Upper lobe of right lung (tissue), 1 donor: ENCODE measurements at regions not wholly inside any gene's neighbourhood (a gene's known extent, or its start where the extent isn't known, plus 50 kb on each side); places are given as distances from the start of the nearest gene placed in this dataset.
A peak's percentile ranks its signal among the peaks of the same experiment; 100 is the strongest.

Experiments used
- ATAC-seq: fragments of 200-7000 bp; cut with Tn5 transposase; one replicate; pipeline ENCODE4 v1.9.1; 2020; ENCODE audit warnings: mild to moderate bottlenecking, moderate library complexity
- DNase-seq: peaks from one replicate; pipeline ENCODE4 v3.0.0-alpha.2; 2020
- H3K27ac ChIP-seq: fragments of 200-600 bp; one replicate; pipeline ENCODE4 v1.8.0; 2022
- H3K27me3 ChIP-seq: fragments of 200-600 bp; one replicate; pipeline ENCODE4 v1.8.0; 2022; ENCODE audit warnings: mild to moderate bottlenecking
- H3K36me3 ChIP-seq: fragments of 200-600 bp; one replicate; pipeline ENCODE4 v1.8.0; 2022
- H3K4me1 ChIP-seq: fragments of 200-600 bp; one replicate; pipeline ENCODE4 v1.8.0; 2022
- H3K4me3 ChIP-seq: fragments of 200-600 bp; one replicate; pipeline ENCODE4 v1.8.0; 2022; ENCODE audit warnings: mild to moderate bottlenecking
- H3K9me3 ChIP-seq: fragments of 200-600 bp; one replicate; pipeline ENCODE4 v1.8.0; 2022
- intact Hi-C: fragments of 100-400 bp; cut with DNase I; formaldehyde crosslinking; loops from one replicate; pipeline ENCODE4 v1.11.0; 2022
- TF ChIP-seq, protein P1 (sequence below): fragments of 200-600 bp; IDR thresholded peaks from one replicate; pipeline ENCODE4 v1.8.0; 2022; ENCODE audit warnings: antibody characterized with exemption
- donor health status: DM: no; HTN: yes; CAD: no; lungs with severe emphysema.

DNA sequence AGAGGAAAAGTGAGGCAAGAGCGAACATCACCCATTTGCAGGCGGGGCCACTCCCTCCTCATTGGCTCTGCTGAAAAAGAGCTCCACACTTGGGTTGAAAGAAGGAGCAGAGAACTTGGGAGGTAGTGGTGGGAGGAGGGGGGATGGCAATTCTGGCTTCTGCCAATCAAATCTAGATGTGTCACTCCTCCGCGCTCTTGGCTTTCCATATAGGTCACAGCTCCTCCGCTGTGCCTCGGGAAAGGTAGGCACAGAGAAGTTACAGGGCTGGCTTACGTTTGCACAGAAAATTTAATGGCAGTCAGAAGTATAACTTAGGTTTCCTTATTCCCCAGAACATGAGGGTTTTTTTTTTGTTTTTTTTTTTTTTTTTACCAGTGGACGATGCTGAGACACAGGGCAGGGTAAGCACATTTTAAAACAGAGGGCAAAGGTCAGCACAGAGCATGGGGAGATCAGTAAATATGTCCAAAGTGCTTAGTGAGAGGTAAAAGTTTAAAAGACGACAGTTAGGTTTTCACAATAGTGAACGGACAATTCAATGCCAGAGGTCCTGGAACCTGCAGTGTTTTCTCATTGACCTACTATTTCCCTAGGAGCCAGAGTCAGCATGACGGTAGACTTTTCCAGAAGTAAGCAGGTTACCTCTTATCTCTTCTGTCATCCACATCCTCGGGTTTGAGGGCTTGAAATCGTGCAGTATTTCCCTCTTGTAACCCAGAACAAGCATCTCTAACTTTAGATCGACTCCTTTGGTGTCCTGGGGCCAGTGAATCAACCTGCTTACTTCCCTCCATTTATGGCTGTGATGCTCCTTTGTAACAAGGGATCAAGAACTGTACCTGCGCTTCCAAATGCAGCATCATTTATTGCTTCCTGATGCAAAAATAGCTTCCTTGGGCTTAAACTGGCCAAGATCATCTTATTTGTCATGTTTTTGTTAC is 258.9 kb upstream of the PROX1 start:
- Histone ChIP-seq H3K27me3 (no peaks in the 10 kb centered on the region), H3K9me3 (peaks cover 6% of the 10 kb centered on the region), H3K4me1 (no peaks in the 10 kb centered on the region), H3K27ac (no peak overlapping the region), H3K4me3 (no peak overlapping the region), H3K36me3 (no peaks in the 10 kb centered on the region)
- ATAC-seq (no peak), DNase-seq (no peak)
- intact Hi-C loops: no loop called here
- TF ChIP-seq, protein P1, sequence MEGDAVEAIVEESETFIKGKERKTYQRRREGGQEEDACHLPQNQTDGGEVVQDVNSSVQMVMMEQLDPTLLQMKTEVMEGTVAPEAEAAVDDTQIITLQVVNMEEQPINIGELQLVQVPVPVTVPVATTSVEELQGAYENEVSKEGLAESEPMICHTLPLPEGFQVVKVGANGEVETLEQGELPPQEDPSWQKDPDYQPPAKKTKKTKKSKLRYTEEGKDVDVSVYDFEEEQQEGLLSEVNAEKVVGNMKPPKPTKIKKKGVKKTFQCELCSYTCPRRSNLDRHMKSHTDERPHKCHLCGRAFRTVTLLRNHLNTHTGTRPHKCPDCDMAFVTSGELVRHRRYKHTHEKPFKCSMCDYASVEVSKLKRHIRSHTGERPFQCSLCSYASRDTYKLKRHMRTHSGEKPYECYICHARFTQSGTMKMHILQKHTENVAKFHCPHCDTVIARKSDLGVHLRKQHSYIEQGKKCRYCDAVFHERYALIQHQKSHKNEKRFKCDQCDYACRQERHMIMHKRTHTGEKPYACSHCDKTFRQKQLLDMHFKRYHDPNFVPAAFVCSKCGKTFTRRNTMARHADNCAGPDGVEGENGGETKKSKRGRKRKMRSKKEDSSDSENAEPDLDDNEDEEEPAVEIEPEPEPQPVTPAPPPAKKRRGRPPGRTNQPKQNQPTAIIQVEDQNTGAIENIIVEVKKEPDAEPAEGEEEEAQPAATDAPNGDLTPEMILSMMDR: no peak

DNA sequence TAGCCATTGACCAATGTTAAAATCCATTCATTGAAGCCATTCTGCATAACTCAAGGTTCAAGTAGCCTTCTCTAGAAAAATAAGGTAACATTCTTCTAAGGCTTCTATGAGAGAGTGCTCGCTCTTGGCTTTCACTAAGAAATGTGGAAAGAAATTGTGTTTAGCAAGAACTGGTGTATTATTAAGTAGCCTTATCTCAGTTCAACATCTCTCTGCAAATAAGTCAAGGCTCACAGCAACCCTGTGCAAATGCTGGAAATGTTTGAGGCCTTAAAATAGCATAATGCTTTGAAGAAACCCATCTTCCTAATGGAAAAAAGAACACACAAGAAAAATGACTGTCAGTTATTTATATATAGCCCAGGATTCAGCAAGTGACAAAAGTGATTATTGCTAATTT is 254.1 kb upstream of the PROX1 start:
- TF ChIP-seq, protein P1: no peak
- no peak for DNase-seq
- intact Hi-C loops: no loop called here
- Histone ChIP-seq H3K9me3 (peaks cover 6% of the 10 kb centered on the region), H3K4me3 (no peak overlapping the region), H3K27ac (no peak overlapping the region), H3K36me3 (no peaks in the 10 kb centered on the region), H3K4me1 (no peaks in the 10 kb centered on the region), H3K27me3 (no peaks in the 10 kb centered on the region)
- ATAC-seq: peak; percentile 82

DNA sequence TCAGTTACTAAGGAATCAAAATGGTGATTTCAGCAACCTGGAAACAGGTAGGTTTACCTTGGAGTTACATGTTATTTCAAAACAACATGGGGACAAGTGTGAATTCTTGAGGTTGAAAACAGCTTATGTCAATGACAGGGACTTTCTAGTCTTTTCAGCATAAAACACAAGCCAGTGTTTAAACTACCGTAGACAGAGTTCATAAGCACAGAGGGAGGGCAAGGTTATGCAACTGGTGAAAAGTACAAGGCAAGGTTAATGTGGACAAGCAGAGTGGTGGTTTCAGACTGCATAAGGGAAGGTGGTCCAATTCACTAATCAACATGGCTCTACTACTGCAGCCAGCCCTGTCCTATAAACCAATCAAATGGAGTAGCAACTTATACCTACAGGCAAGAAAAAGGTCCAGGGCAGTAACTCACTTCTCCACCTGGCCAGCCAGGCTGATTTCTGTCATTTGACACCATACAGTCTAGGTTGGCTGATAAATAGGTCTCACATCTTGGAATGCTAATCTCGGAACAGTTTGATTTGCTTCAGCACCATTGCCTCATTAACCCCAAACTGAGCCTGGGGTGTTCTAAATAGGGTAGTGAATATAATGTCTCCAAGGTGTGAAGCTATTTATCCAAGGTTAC is 250.3 kb upstream of the PROX1 start:
- no peak for ATAC-seq
- no peak overlapping the region for H3K4me3 ChIP-seq
- H3K27me3 ChIP-seq: no peaks in the 10 kb centered on the region
- no peaks in the 10 kb centered on the region for H3K4me1 ChIP-seq
- no peak for DNase-seq
- H3K9me3 ChIP-seq: no peaks in the 10 kb centered on the region
- H3K27ac ChIP-seq: no peak overlapping the region
- TF ChIP-seq, protein P1: no peak
- intact Hi-C loops: no loop called here
- no peaks in the 10 kb centered on the region for H3K36me3 ChIP-seq

DNA sequence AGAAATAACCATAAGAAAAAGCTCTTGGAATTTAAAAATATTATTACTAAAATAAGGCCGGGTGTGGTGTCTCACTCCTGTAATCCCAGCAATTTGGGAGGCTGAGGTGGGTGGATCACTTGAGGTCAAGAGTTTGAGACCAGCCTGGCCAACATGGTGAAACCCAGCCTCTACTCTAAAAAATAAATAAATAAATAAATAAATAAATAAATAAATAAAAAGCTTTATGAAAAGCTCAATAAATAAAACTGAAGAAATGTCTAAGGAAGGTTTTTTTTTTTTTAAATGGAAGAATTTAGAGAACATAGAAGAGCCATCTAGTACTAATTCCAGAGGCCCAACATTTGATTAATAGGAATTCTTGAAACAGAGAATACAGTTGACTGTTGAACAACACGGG is 249.1 kb upstream of the PROX1 start:
- no peaks in the 10 kb centered on the region for H3K36me3 ChIP-seq
- no peaks in the 10 kb centered on the region for H3K4me1 ChIP-seq
- no peak overlapping the region for H3K27ac ChIP-seq
- intact Hi-C loops: no loop called here
- H3K27me3 ChIP-seq: no peaks in the 10 kb centered on the region
- TF ChIP-seq, protein P1: no peak
- DNase-seq (no peak), ATAC-seq (no peak)
- H3K9me3 ChIP-seq: no peaks in the 10 kb centered on the region
- H3K4me3 ChIP-seq: no peak overlapping the region

DNA sequence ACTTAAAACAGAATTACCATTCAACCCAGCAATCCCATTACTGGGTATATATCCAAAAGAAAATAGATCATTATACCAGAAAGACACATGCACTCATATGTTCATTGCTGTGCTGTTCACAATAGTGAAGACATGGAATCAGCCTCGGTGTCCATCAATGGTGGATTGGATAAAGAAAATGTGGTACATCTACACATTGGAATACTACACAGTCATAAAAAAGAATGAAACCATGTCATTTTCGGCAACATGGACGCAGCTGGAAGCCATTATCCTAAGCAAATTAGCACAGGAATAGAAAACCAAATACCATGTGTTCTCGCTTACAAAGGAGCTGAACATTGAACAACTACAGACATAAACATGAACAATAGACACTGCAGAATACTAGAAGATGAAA is 244.8 kb upstream of the PROX1 start:
- Histone ChIP-seq H3K36me3 (no peaks in the 10 kb centered on the region), H3K4me3 (no peak overlapping the region), H3K27me3 (no peaks in the 10 kb centered on the region), H3K4me1 (no peaks in the 10 kb centered on the region), H3K27ac (no peak overlapping the region), H3K9me3 (no peaks in the 10 kb centered on the region)
- no peak for ATAC-seq
- DNase-seq: no peak
- intact Hi-C loops: no loop called here
- TF ChIP-seq, protein P1: no peak
